Uterus (tissue), 2 donors: ENCODE measurements at regions not wholly inside any gene's neighbourhood (a gene's known extent, or its start where the extent isn't known, plus 50 kb on each side); places are given as distances from the start of the nearest gene placed in this dataset.
"Not testable (repeated sequence)": the region's sequence is repeated elsewhere in the genome, so short reads cannot be mapped to it uniquely, and the experiment has no call there.

Experiments used
- CTCF ChIP-seq, 4 experiments: fragments of 200-600 bp in 2 of 4; fragments of 450-650 bp in 2 of 4; sonication (generic) in 2 of 4; IDR thresholded peaks; one replicate each; pipeline ENCODE4 v1.5.1; 2016 to 2019; ENCODE audit warnings: antibody characterized with exemption in 4 of 4, mild to moderate bottlenecking in 2 of 4, moderate library complexity in 1 of 4
- POLR2A ChIP-seq, 2 donors: fragments of 450-650 bp; IDR thresholded peaks; one replicate each; pipeline ENCODE4 v1.6.1; 2016; ENCODE audit warnings: antibody characterized with exemption in 2 of 2, mild to moderate bottlenecking in 1 of 2, moderate library complexity in 1 of 2

DNA sequence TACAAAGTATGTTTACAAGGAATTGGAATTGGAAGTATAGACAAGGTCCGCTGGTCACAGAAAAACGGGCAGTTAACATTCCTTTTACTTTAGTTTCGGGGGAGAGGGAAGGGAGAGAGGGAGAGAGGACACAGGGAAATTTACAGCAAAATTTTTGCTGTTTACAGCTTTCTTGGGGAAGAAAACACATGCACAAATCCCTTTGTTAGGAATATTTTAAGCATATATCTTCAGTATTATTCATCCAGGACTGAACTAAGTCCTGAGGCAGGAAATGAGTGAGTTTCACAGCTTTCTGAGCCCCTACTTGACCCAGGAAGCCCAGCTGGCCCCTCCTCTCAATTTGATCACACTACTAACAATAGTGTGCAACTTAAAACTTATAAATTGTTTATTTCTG lies 113.4 kb upstream of the VANGL1 start:
- not testable (repeated sequence) for TF ChIP-seq CTCF, POLR2A (IDR thresholded peaks at IDR 0.05)
